Endothelial cell (in vitro differentiated cells): ENCODE measurements at regions not wholly inside any gene's neighbourhood (a gene's known extent, or its start where the extent isn't known, plus 50 kb on each side); places are given as distances from the start of the nearest gene placed in this dataset.

Experiments
- DNase-seq: peaks from one replicate; pipeline ENCODE4 v3.0.0; 2021; ENCODE audit warnings: low spot score
- H3K27ac Mint-ChIP-seq: one replicate; pipeline ENCODE4 v1.8.0; 2021; ENCODE audit warnings: mixed read lengths, inconsistent platforms; ENCODE audit not compliant: unreplicated experiment
- H3K27me3 Mint-ChIP-seq: one replicate; pipeline ENCODE4 v1.8.0; 2021; ENCODE audit warnings: mild to moderate bottlenecking, moderate library complexity, mixed read lengths, inconsistent platforms; ENCODE audit not compliant: unreplicated experiment
- H3K36me3 Mint-ChIP-seq: one replicate; pipeline ENCODE4 v1.8.0; 2021; ENCODE audit warnings: mild to moderate bottlenecking, low read depth, mixed read lengths, inconsistent platforms; ENCODE audit not compliant: unreplicated experiment
- H3K4me1 Mint-ChIP-seq: one replicate; pipeline ENCODE4 v1.8.0; 2021; ENCODE audit warnings: mild to moderate bottlenecking, mixed read lengths, inconsistent platforms; ENCODE audit not compliant: unreplicated experiment
- H3K4me3 Mint-ChIP-seq: one replicate; pipeline ENCODE4 v1.8.0; 2021; ENCODE audit warnings: mild to moderate bottlenecking, mixed read lengths, inconsistent platforms; ENCODE audit not compliant: unreplicated experiment
- H3K9me3 Mint-ChIP-seq: one replicate; pipeline ENCODE4 v1.8.0; 2021; ENCODE audit warnings: mixed read lengths, inconsistent platforms; ENCODE audit not compliant: unreplicated experiment
- CTCF ChIP-seq: fragments of 200-600 bp; sonication (generic); IDR thresholded peaks from one replicate; pipeline ENCODE4 v1.5.0; 2021; ENCODE audit warnings: antibody characterized with exemption; ENCODE audit not compliant: unreplicated experiment

GRCh38 chr6:78268591-78269452, 598.5 kb upstream of the IRAK1BP1 start:
- TF ChIP-seq CTCF = no peak
- Mint-ChIP-seq H3K4me1 (peaks cover 5% of the 10 kb centered on the region), H3K9me3 (no peaks in the 10 kb centered on the region), H3K36me3 (no peaks in the 10 kb centered on the region), H3K27ac (no peak overlapping the region), H3K27me3 (peaks cover 2% of the 10 kb centered on the region), H3K4me3 (no peak overlapping the region)
- DNase-seq = no peak

GRCh38 chr6:78300885-78301284, 566.5 kb upstream of the IRAK1BP1 start:
- no peak for DNase-seq
- no peak overlapping the region for H3K27ac Mint-ChIP-seq
- no peaks in the 10 kb centered on the region for H3K9me3 Mint-ChIP-seq
- no peaks in the 10 kb centered on the region for H3K36me3 Mint-ChIP-seq
- H3K4me3 Mint-ChIP-seq = no peak overlapping the region
- no peak for TF ChIP-seq CTCF
- no peaks in the 10 kb centered on the region for H3K4me1 Mint-ChIP-seq
- H3K27me3 Mint-ChIP-seq = peaks cover 1% of the 10 kb centered on the region

GRCh38 chr6:78302411-78302810, 564.9 kb upstream of the IRAK1BP1 start:
- Mint-ChIP-seq H3K4me1 (no peaks in the 10 kb centered on the region), H3K36me3 (no peaks in the 10 kb centered on the region), H3K27ac (no peak overlapping the region), H3K9me3 (no peaks in the 10 kb centered on the region), H3K27me3 (peaks cover 1% of the 10 kb centered on the region), H3K4me3 (no peak overlapping the region)
- no peak for TF ChIP-seq CTCF
- no peak for DNase-seq

GRCh38 chr6:78308025-78308424, 559.3 kb upstream of the IRAK1BP1 start:
- H3K27ac Mint-ChIP-seq = no peak overlapping the region
- peak; percentile 11 for TF ChIP-seq CTCF
- H3K9me3 Mint-ChIP-seq = no peaks in the 10 kb centered on the region
- H3K4me1 Mint-ChIP-seq = no peaks in the 10 kb centered on the region
- H3K36me3 Mint-ChIP-seq = no peaks in the 10 kb centered on the region
- H3K27me3 Mint-ChIP-seq = no peaks in the 10 kb centered on the region
- no peak overlapping the region for H3K4me3 Mint-ChIP-seq
- DNase-seq = peak; percentile 8

GRCh38 chr6:78322068-78322845, 545.1 kb upstream of the IRAK1BP1 start:
- DNase-seq = no peak
- H3K27me3 Mint-ChIP-seq = no peaks in the 10 kb centered on the region
- H3K27ac Mint-ChIP-seq = no peak overlapping the region
- H3K36me3 Mint-ChIP-seq = no peaks in the 10 kb centered on the region
- H3K9me3 Mint-ChIP-seq = no peaks in the 10 kb centered on the region
- no peaks in the 10 kb centered on the region for H3K4me1 Mint-ChIP-seq
- TF ChIP-seq CTCF = no peak
- H3K4me3 Mint-ChIP-seq = no peak overlapping the region
